BE2C (cell line): ENCODE measurements at regions not wholly inside any gene's neighbourhood (a gene's known extent, or its start where the extent isn't known, plus 50 kb on each side); places are given as distances from the start of the nearest gene placed in this dataset.

Source experiments
- DNase-seq: peaks from one replicate; pipeline ENCODE4 v3.0.0-alpha.2; 2020
- H3K27me3 ChIP-seq: fragments of 250-450 bp; sonication (Bioruptor Pico); 2 replicates; pipeline ENCODE4 v1.5.1; 2020; ENCODE audit warnings: mild to moderate bottlenecking
- H3K36me3 ChIP-seq: fragments of 250-450 bp; sonication (Bioruptor Pico); 2 replicates; pipeline ENCODE4 v1.5.1; 2020; ENCODE audit warnings: mild to moderate bottlenecking
- H3K4me1 ChIP-seq: fragments of 250-450 bp; sonication (Bioruptor Pico); 2 replicates; pipeline ENCODE4 v1.5.1; 2020
- H3K4me3 ChIP-seq: 2 replicates; pipeline ENCODE4 v1.5.1; 2011; ENCODE audit warnings: low read depth, low read length
- H3K9me3 ChIP-seq: fragments of 250-450 bp; sonication (Bioruptor Pico); 2 replicates; pipeline ENCODE4 v1.5.1; 2020
- TF ChIP-seq, protein P1 (sequence below): IDR thresholded peaks from 2 replicates; pipeline ENCODE4 v1.5.1; 2012; ENCODE audit warnings: mild to moderate bottlenecking, low read depth, low read length

GRCh38 chr10:24127516-24127915 is 81.4 kb upstream of the KIAA1217 start:
- no peak for DNase-seq
- Histone ChIP-seq H3K9me3 (no peaks in the 10 kb centered on the region), H3K36me3 (no peaks in the 10 kb centered on the region), H3K4me1 (no peaks in the 10 kb centered on the region), H3K27me3 (no peaks in the 10 kb centered on the region), H3K4me3 (no peak overlapping the region)
- TF ChIP-seq, protein P1, sequence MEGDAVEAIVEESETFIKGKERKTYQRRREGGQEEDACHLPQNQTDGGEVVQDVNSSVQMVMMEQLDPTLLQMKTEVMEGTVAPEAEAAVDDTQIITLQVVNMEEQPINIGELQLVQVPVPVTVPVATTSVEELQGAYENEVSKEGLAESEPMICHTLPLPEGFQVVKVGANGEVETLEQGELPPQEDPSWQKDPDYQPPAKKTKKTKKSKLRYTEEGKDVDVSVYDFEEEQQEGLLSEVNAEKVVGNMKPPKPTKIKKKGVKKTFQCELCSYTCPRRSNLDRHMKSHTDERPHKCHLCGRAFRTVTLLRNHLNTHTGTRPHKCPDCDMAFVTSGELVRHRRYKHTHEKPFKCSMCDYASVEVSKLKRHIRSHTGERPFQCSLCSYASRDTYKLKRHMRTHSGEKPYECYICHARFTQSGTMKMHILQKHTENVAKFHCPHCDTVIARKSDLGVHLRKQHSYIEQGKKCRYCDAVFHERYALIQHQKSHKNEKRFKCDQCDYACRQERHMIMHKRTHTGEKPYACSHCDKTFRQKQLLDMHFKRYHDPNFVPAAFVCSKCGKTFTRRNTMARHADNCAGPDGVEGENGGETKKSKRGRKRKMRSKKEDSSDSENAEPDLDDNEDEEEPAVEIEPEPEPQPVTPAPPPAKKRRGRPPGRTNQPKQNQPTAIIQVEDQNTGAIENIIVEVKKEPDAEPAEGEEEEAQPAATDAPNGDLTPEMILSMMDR: no peak

GRCh38 chr10:24128066-24128730 is 80.7 kb upstream of the KIAA1217 start:
- Histone ChIP-seq H3K4me3 (no peak overlapping the region), H3K36me3 (no peaks in the 10 kb centered on the region), H3K9me3 (no peaks in the 10 kb centered on the region), H3K27me3 (no peaks in the 10 kb centered on the region), H3K4me1 (no peaks in the 10 kb centered on the region)
- no peak for DNase-seq
- TF ChIP-seq, protein P1: no peak

DNA sequence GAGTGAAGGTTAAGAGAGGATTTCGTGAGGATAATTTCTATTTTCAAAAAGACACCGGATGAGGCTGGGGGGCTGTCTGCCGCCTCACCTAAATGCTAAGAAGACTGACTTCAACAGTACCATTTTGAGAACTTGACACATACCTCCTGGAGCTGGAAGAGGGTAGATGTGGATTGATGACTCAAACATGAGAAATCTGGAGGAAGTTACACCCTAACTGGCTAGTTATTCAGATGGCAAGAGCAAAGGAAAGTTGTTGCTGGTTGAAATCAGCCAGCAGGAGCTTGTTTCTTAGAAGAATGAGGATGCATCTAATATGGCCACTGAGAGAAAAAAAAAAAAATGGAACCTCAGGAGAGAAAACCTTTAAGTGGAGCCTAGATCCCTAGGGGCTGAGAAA is 76.2 kb upstream of the KIAA1217 start:
- H3K4me1 ChIP-seq: no peaks in the 10 kb centered on the region
- H3K36me3 ChIP-seq: no peaks in the 10 kb centered on the region
- TF ChIP-seq, protein P1: no peak
- H3K27me3 ChIP-seq: no peaks in the 10 kb centered on the region
- no peaks in the 10 kb centered on the region for H3K9me3 ChIP-seq
- no peak overlapping the region for H3K4me3 ChIP-seq
- no peak for DNase-seq

GRCh38 chr10:24133835-24134234 is 75.1 kb upstream of the KIAA1217 start:
- Histone ChIP-seq H3K36me3 (no peaks in the 10 kb centered on the region), H3K4me1 (no peaks in the 10 kb centered on the region), H3K27me3 (no peaks in the 10 kb centered on the region), H3K4me3 (no peak overlapping the region), H3K9me3 (no peaks in the 10 kb centered on the region)
- TF ChIP-seq, protein P1: no peak
- no peak for DNase-seq

DNA sequence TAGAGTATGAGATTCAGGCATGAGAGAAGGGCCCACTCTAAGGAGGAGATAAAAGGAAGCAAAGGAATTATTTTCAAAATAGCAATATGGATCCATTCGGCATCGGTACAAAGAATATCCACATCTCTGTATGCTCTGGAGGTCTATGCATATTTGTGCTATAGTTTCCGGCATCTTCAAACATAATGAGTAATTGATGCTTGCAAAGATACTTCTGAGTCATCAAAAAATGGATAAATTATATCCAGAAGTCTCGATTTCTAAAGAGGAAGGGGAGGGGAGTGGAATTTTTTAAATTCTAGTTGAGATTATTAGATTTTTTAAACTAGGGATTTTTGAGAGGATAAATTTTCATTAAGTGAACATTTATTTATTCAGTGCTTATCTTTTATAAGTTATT is 72.9 kb upstream of the KIAA1217 start:
- no peaks in the 10 kb centered on the region for H3K36me3 ChIP-seq
- H3K4me3 ChIP-seq: no peak overlapping the region
- no peak for DNase-seq
- TF ChIP-seq, protein P1: no peak
- H3K9me3 ChIP-seq: no peaks in the 10 kb centered on the region
- no peaks in the 10 kb centered on the region for H3K27me3 ChIP-seq
- no peaks in the 10 kb centered on the region for H3K4me1 ChIP-seq

DNA sequence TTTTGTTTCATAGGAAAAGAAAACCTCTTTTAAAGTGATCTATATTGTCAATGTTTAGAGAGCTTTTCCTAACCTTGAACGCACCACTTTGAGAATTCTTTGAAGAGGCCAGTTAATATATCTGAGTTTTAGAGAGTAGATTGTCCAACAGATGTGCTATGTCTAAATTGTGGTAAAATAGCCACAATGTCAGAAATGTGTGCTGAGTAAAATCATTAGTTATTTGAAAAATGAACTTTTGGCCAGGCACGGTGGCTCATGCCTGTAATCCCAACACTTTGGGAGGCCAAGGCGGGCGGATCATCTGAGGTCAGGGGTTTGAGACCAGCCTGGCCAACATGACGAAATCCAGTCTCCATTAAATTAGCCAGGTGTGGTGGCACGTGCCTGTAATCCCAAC is 61.6 kb upstream of the KIAA1217 start:
- H3K4me3 ChIP-seq: no peak overlapping the region
- no peaks in the 10 kb centered on the region for H3K9me3 ChIP-seq
- H3K27me3 ChIP-seq: no peaks in the 10 kb centered on the region
- no peak for DNase-seq
- no peaks in the 10 kb centered on the region for H3K36me3 ChIP-seq
- TF ChIP-seq, protein P1: no peak
- no peaks in the 10 kb centered on the region for H3K4me1 ChIP-seq
